WTC11 (cell line): ENCODE measurements at regions not wholly inside any gene's neighbourhood (a gene's known extent, or its start where the extent isn't known, plus 50 kb on each side); places are given as distances from the start of the nearest gene placed in this dataset.

Experiments used
- CTCF ChIP-seq: fragments of 200-600 bp; IDR thresholded peaks from 2 replicates; pipeline ENCODE4 v1.8.0; 2022; ENCODE audit warnings: antibody characterized with exemption
- KAT7 ChIP-seq: sonication (generic); formaldehyde crosslinking; IDR thresholded peaks from 2 replicates; pipeline ENCODE4 v1.8.1; 2023; ENCODE audit warnings: missing genetic modification reagents, mild to moderate bottlenecking, borderline replicate concordance
- MAX ChIP-seq: sonication (generic); formaldehyde crosslinking; IDR thresholded peaks from 2 replicates; pipeline ENCODE4 v1.8.0; 2022; ENCODE audit warnings: mild to moderate bottlenecking, missing genetic modification reagents
- TF ChIP-seq, protein P1 (sequence below): sonication (generic); formaldehyde crosslinking; conservative IDR thresholded peaks from 2 replicates; pipeline ENCODE4 v1.8.1; 2023; ENCODE audit warnings: mild to moderate bottlenecking, low read depth, missing genetic modification reagents, moderate library complexity
- TF ChIP-seq, protein P2 (sequence below): sonication (generic); formaldehyde crosslinking; IDR thresholded peaks from 2 replicates; pipeline ENCODE4 v1.8.0; 2022; ENCODE audit warnings: mild to moderate bottlenecking, missing genetic modification reagents

GRCh38 chr10:33805831-33806230 lies 471.4 kb upstream of the NRP1 start:
- TF ChIP-seq KAT7 (no peak), CTCF (no peak), MAX (CRISPR knock-in tag) (no peak)
- TF ChIP-seq, protein P1, sequence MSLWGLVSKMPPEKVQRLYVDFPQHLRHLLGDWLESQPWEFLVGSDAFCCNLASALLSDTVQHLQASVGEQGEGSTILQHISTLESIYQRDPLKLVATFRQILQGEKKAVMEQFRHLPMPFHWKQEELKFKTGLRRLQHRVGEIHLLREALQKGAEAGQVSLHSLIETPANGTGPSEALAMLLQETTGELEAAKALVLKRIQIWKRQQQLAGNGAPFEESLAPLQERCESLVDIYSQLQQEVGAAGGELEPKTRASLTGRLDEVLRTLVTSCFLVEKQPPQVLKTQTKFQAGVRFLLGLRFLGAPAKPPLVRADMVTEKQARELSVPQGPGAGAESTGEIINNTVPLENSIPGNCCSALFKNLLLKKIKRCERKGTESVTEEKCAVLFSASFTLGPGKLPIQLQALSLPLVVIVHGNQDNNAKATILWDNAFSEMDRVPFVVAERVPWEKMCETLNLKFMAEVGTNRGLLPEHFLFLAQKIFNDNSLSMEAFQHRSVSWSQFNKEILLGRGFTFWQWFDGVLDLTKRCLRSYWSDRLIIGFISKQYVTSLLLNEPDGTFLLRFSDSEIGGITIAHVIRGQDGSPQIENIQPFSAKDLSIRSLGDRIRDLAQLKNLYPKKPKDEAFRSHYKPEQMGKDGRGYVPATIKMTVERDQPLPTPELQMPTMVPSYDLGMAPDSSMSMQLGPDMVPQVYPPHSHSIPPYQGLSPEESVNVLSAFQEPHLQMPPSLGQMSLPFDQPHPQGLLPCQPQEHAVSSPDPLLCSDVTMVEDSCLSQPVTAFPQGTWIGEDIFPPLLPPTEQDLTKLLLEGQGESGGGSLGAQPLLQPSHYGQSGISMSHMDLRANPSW (CRISPR knock-in tag), result no peak
- TF ChIP-seq, protein P2, sequence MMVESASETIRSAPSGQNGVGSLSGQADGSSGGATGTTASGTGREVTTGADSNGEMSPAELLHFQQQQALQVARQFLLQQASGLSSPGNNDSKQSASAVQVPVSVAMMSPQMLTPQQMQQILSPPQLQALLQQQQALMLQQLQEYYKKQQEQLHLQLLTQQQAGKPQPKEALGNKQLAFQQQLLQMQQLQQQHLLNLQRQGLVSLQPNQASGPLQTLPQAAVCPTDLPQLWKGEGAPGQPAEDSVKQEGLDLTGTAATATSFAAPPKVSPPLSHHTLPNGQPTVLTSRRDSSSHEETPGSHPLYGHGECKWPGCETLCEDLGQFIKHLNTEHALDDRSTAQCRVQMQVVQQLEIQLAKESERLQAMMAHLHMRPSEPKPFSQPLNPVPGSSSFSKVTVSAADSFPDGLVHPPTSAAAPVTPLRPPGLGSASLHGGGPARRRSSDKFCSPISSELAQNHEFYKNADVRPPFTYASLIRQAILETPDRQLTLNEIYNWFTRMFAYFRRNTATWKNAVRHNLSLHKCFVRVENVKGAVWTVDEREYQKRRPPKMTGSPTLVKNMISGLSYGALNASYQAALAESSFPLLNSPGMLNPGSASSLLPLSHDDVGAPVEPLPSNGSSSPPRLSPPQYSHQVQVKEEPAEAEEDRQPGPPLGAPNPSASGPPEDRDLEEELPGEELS (CRISPR knock-in tag), result no peak
